Neural progenitor cell (in vitro differentiated cells): ENCODE measurements at regions not wholly inside any gene's neighbourhood (a gene's known extent, or its start where the extent isn't known, plus 50 kb on each side); places are given as distances from the start of the nearest gene placed in this dataset.
"Not testable (repeated sequence)": the region's sequence is repeated elsewhere in the genome, so short reads cannot be mapped to it uniquely, and the experiment has no call there.

Source experiments
- DNase-seq: peaks from one replicate; pipeline ENCODE4 v3.0.0-alpha.2; 2016; ENCODE audit warnings: low spot score
- H2AFZ ChIP-seq: fragments of 200-600 bp; sonication (generic); replicated peaks from 2 replicates; pipeline ENCODE4 v1.6.1; 2016; ENCODE audit warnings: antibody characterized with exemption
- H3F3A ChIP-seq: fragments of 200-600 bp; sonication (generic); 2 replicates; pipeline ENCODE4 v1.6.1; 2016; ENCODE audit warnings: antibody characterized with exemption, low read depth
- H3K27ac ChIP-seq: fragments of 200-600 bp; sonication (generic); 2 replicates; pipeline ENCODE4 v1.5.1; 2016; ENCODE audit warnings: mild to moderate bottlenecking
- H3K27me3 ChIP-seq: fragments of 200-600 bp; sonication (generic); 2 replicates; pipeline ENCODE4 v1.6.1; 2016; ENCODE audit warnings: mild to moderate bottlenecking, moderate library complexity
- H3K36me3 ChIP-seq: fragments of 200-600 bp; sonication (generic); 2 replicates; pipeline ENCODE4 v1.5.1; 2016
- H3K4me1 ChIP-seq: fragments of 200-600 bp; sonication (generic); 2 replicates; pipeline ENCODE4 v1.6.1; 2016; ENCODE audit warnings: mixed run types
- H3K4me2 ChIP-seq: fragments of 200-600 bp; sonication (generic); 2 replicates; pipeline ENCODE4 v1.6.1; 2016
- H3K4me3 ChIP-seq: fragments of 200-600 bp; sonication (generic); 2 replicates; pipeline ENCODE4 v1.5.1; 2016
- H3K79me2 ChIP-seq: fragments of 200-600 bp; sonication (generic); 2 replicates; pipeline ENCODE4 v1.6.1; 2016; ENCODE audit warnings: low read depth
- H3K9ac ChIP-seq: fragments of 200-600 bp; sonication (generic); 2 replicates; pipeline ENCODE4 v1.6.1; 2016
- H3K9me3 ChIP-seq: fragments of 200-600 bp; sonication (generic); 2 replicates; pipeline ENCODE4 v1.5.1; 2016; ENCODE audit warnings: low read depth
- H4K20me1 ChIP-seq: fragments of 200-600 bp; sonication (generic); 2 replicates; pipeline ENCODE4 v1.6.1; 2016; ENCODE audit warnings: low read depth
- H3K27ac Mint-ChIP-seq: 3 replicates; pipeline ENCODE4 v1.8.0; 2021; ENCODE audit warnings: mixed read lengths
- H3K27me3 Mint-ChIP-seq: 2 replicates; pipeline ENCODE4 v1.8.0; 2022; ENCODE audit warnings: low read depth, mild to moderate bottlenecking, inconsistent platforms, moderate library complexity, mixed read lengths; ENCODE audit not compliant: insufficient read depth
- H3K36me3 Mint-ChIP-seq: 3 replicates; pipeline ENCODE4 v1.8.0; 2021; ENCODE audit warnings: mixed read lengths
- H3K4me1 Mint-ChIP-seq: 3 replicates; pipeline ENCODE4 v1.8.0; 2021; ENCODE audit warnings: mixed read lengths
- H3K4me3 Mint-ChIP-seq: 3 replicates; pipeline ENCODE4 v1.8.0; 2021; ENCODE audit warnings: mild to moderate bottlenecking, moderate library complexity, mixed read lengths
- H3K9me3 Mint-ChIP-seq: 3 replicates; pipeline ENCODE4 v1.8.0; 2020; ENCODE audit warnings: mixed read lengths
- EZH2 ChIP-seq: fragments of 200-600 bp; sonication (generic); IDR thresholded peaks from 2 replicates; pipeline ENCODE4 v1.6.1; 2017; ENCODE audit warnings: antibody characterized with exemption, mild to moderate bottlenecking, moderate library complexity
- EZH2phosphoT487 ChIP-seq: fragments of 200-600 bp; sonication (generic); IDR thresholded peaks from 2 replicates; pipeline ENCODE4 v1.6.1; 2017; ENCODE audit warnings: antibody characterized with exemption
- TF ChIP-seq, protein P1 (sequence below): fragments of 200-600 bp; sonication (generic); IDR thresholded peaks from 2 replicates; pipeline ENCODE4 v1.5.1; 2017; ENCODE audit warnings: antibody characterized with exemption, mild to moderate bottlenecking

DNA sequence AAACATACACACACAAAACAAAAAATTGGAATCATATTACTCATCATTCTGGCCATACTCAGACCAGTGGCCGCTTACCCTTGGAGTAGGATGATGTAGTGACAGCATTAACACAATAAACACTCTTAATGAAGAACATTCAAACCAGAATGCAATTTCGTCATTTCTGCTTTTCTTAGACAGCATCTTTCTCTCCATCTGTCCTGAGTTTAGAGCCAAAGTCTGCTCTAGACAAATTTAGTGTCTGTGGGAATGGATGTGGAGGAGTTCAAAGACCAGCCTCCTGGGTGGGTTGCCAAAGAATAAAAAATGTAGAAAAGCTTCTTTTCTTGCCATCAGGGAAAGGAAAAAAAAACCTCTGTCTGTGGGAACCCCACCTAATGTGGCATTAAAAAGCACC lies 212.4 kb upstream of the POU1F1 start:
- no peaks in the 10 kb centered on the region for H3F3A ChIP-seq
- H3K4me3 ChIP-seq, result no peak overlapping the region
- H3K4me2 ChIP-seq, result no peak overlapping the region
- no peaks in the 10 kb centered on the region for H3K36me3 ChIP-seq
- no peaks in the 10 kb centered on the region for H3K27me3 Mint-ChIP-seq
- no peaks in the 10 kb centered on the region for H3K4me1 Mint-ChIP-seq
- DNase-seq, result no peak
- H3K27me3 ChIP-seq, result no peaks in the 10 kb centered on the region
- no peak overlapping the region for H3K9ac ChIP-seq
- no peak overlapping the region for H3K4me3 Mint-ChIP-seq
- no peaks in the 10 kb centered on the region for H3K4me1 ChIP-seq
- no peaks in the 10 kb centered on the region for H3K9me3 Mint-ChIP-seq
- no peaks in the 10 kb centered on the region for H3K79me2 ChIP-seq
- H3K36me3 Mint-ChIP-seq, result no peaks in the 10 kb centered on the region
- H3K9me3 ChIP-seq, result no peaks in the 10 kb centered on the region
- H3K27ac ChIP-seq, result no peak overlapping the region
- no peak overlapping the region for H3K27ac Mint-ChIP-seq
- no peaks in the 10 kb centered on the region for H4K20me1 ChIP-seq
- no peak overlapping the region for H2AFZ ChIP-seq
- TF ChIP-seq EZH2phosphoT487 (no peak), EZH2 (no peak)
- TF ChIP-seq, protein P1, sequence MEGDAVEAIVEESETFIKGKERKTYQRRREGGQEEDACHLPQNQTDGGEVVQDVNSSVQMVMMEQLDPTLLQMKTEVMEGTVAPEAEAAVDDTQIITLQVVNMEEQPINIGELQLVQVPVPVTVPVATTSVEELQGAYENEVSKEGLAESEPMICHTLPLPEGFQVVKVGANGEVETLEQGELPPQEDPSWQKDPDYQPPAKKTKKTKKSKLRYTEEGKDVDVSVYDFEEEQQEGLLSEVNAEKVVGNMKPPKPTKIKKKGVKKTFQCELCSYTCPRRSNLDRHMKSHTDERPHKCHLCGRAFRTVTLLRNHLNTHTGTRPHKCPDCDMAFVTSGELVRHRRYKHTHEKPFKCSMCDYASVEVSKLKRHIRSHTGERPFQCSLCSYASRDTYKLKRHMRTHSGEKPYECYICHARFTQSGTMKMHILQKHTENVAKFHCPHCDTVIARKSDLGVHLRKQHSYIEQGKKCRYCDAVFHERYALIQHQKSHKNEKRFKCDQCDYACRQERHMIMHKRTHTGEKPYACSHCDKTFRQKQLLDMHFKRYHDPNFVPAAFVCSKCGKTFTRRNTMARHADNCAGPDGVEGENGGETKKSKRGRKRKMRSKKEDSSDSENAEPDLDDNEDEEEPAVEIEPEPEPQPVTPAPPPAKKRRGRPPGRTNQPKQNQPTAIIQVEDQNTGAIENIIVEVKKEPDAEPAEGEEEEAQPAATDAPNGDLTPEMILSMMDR, result no peak

DNA sequence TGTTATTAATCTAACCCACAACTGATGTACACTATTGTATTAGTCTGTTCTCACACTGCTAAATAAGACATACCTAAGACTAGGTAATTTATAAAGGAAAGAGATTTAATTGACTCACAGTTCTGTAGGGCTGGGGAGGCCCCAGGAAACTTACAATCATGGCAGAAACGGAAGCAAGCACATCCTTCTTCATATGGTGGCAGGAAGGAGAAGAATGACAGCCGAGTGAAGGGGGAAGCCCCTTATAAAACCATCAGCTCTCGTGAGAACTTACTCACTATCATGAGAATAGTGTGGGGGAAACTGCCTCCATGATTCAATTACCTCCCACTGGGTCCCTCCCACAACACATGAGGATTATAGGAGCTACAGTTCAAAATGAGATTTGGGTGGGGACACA lies 210.3 kb upstream of the POU1F1 start:
- H3K9me3 Mint-ChIP-seq, DNase-seq, H3K36me3 Mint-ChIP-seq, H3K4me1 ChIP-seq, H3F3A ChIP-seq, H3K9me3 ChIP-seq, H3K4me3 ChIP-seq, H3K27ac Mint-ChIP-seq, H3K4me3 Mint-ChIP-seq, H2AFZ ChIP-seq, H4K20me1 ChIP-seq, H3K36me3 ChIP-seq, H3K27ac ChIP-seq, H3K27me3 ChIP-seq, H3K79me2 ChIP-seq, H3K4me2 ChIP-seq, H3K9ac ChIP-seq, H3K4me1 Mint-ChIP-seq, H3K27me3 Mint-ChIP-seq: not testable (repeated sequence)

DNA sequence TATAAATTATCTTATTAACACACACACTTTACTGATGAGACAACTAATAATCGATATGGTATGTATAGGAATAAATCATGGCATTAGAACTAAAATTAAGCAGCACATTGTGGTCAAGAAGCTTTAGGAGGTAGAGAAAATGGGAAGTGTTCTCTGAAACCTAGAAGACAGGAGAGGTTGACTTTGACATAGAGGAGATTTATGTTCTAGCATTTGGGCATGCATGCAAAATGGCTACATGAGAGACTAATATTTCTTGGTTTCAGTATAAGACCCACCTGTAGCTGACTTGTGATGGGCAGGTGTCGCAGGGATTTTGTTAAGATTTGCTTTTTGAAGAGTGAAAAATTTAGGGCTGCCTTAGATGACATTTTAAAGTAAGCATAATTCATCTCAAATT lies 209.7 kb upstream of the POU1F1 start:
- TF ChIP-seq, protein P1, result no peak
- no peak for TF ChIP-seq EZH2
- no peak for TF ChIP-seq EZH2phosphoT487
- no peak overlapping the region for H3K9ac ChIP-seq

DNA sequence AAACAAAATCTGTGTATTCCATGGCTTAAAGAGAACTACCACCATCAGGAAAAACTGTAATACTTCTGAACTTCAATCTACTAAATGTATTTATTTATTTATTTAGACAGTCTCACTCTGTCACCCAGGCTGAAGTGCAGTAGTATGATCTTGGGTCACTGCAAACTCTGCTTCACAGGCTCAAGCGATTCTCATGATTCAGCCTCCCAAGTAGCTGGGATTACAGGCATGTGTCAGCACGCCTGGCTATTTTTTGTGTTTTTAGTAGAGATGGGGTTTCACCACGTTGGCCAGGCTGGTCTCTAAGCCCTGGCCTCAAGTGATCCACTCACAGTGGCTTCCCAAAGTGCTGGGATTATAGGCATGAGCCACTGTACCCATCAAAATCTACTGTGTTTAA lies 202.3 kb upstream of the POU1F1 start:
- H3K4me3 ChIP-seq, result no peak overlapping the region
- Mint-ChIP-seq H3K9me3 (peaks cover 5% of the 10 kb centered on the region), H3K27me3 (no peaks in the 10 kb centered on the region), H3K4me3 (no peak overlapping the region), H3K27ac (no peak overlapping the region), H3K36me3 (no peaks in the 10 kb centered on the region), H3K4me1 (no peaks in the 10 kb centered on the region)
- TF ChIP-seq, protein P1, result no peak
- no peak for TF ChIP-seq EZH2phosphoT487
- TF ChIP-seq EZH2, result no peak
- no peaks in the 10 kb centered on the region for H3K79me2 ChIP-seq
- no peak overlapping the region for H3K27ac ChIP-seq
- H3F3A ChIP-seq, result no peaks in the 10 kb centered on the region
- no peak for DNase-seq
- H3K9me3 ChIP-seq, result no peaks in the 10 kb centered on the region
- no peak overlapping the region for H2AFZ ChIP-seq
- H4K20me1 ChIP-seq, result no peaks in the 10 kb centered on the region
- no peak overlapping the region for H3K9ac ChIP-seq
- H3K4me1 ChIP-seq, result no peaks in the 10 kb centered on the region
- no peaks in the 10 kb centered on the region for H3K36me3 ChIP-seq
- H3K27me3 ChIP-seq, result no peaks in the 10 kb centered on the region
- H3K4me2 ChIP-seq, result no peak overlapping the region

More for the DNA sequence above, 209.7 kb upstream of the POU1F1 start:
- Histone ChIP-seq H3F3A (no peaks in the 10 kb centered on the region), H3K4me3 (no peak overlapping the region), H3K79me2 (no peaks in the 10 kb centered on the region), H3K27ac (no peak overlapping the region), H3K4me1 (no peaks in the 10 kb centered on the region), H3K27me3 (no peaks in the 10 kb centered on the region), H4K20me1 (no peaks in the 10 kb centered on the region), H2AFZ (no peak overlapping the region), H3K36me3 (no peaks in the 10 kb centered on the region), H3K4me2 (no peak overlapping the region), H3K9me3 (no peaks in the 10 kb centered on the region)
- Mint-ChIP-seq H3K4me1 (no peaks in the 10 kb centered on the region), H3K27ac (no peak overlapping the region), H3K9me3 (no peaks in the 10 kb centered on the region), H3K27me3 (no peaks in the 10 kb centered on the region), H3K4me3 (no peak overlapping the region), H3K36me3 (no peaks in the 10 kb centered on the region)
- DNase-seq, result no peak
